LNCAP (cell line): ENCODE measurements at regions not wholly inside any gene's neighbourhood (a gene's known extent, or its start where the extent isn't known, plus 50 kb on each side); places are given as distances from the start of the nearest gene placed in this dataset.

ENCODE experiments used
- TF ChIP-seq, protein P1 (sequence below): fragments of 450-650 bp; IDR thresholded peaks from 2 replicates; pipeline ENCODE4 v1.5.1; 2017; ENCODE audit warnings: mild to moderate bottlenecking

DNA sequence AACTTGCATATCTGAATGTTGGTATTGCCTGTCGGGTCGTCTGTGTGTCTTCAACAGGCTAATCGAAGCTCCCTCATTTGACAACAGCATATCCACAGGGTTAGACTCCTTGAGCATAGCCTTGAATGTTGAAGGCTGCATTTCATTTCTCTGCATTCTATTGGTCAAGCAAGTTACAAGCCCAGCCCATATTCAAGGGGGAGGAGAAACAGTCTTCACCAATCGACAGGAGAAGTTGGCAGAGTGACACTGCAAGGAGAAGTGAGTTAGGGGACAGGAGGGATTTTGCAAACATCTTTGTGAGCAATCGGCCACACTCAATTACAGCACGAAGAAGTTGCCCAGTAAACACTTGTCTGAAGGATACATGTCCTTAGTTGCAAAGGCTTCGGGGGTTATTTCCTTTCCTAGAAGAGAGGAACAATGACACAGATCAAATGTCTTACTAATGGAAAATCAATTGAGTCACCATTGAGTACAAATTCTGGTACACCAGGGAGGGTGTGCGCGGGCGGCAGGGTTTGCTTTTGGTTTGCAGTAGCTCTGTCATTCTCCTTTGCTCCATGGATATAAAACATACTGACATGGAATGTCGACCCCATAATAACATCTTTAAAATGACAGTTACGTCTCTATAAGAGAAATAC is 60.6 kb upstream of the NT5E start:
- TF ChIP-seq, protein P1, sequence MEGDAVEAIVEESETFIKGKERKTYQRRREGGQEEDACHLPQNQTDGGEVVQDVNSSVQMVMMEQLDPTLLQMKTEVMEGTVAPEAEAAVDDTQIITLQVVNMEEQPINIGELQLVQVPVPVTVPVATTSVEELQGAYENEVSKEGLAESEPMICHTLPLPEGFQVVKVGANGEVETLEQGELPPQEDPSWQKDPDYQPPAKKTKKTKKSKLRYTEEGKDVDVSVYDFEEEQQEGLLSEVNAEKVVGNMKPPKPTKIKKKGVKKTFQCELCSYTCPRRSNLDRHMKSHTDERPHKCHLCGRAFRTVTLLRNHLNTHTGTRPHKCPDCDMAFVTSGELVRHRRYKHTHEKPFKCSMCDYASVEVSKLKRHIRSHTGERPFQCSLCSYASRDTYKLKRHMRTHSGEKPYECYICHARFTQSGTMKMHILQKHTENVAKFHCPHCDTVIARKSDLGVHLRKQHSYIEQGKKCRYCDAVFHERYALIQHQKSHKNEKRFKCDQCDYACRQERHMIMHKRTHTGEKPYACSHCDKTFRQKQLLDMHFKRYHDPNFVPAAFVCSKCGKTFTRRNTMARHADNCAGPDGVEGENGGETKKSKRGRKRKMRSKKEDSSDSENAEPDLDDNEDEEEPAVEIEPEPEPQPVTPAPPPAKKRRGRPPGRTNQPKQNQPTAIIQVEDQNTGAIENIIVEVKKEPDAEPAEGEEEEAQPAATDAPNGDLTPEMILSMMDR: no peak

DNA sequence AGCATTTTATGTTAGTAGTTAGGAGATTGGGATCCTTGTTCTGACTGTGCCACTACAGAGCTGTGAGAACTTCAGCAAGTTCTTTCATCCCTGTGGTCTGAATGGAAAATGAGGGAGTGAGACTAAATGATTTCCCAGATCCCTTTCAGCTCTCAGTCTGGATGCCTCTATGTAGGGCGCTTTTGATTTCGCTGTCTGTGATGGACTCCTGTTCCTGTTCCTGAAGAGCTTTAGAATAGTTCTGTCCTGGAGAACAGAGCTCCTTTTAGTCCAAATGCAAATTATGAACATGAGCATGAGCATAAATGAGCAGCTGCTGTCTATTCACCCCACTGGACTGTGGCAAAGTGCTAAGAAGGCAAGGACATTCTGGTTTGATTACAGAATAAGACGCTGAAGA is 61.4 kb upstream of the NT5E start:
- TF ChIP-seq, protein P1: no peak

DNA sequence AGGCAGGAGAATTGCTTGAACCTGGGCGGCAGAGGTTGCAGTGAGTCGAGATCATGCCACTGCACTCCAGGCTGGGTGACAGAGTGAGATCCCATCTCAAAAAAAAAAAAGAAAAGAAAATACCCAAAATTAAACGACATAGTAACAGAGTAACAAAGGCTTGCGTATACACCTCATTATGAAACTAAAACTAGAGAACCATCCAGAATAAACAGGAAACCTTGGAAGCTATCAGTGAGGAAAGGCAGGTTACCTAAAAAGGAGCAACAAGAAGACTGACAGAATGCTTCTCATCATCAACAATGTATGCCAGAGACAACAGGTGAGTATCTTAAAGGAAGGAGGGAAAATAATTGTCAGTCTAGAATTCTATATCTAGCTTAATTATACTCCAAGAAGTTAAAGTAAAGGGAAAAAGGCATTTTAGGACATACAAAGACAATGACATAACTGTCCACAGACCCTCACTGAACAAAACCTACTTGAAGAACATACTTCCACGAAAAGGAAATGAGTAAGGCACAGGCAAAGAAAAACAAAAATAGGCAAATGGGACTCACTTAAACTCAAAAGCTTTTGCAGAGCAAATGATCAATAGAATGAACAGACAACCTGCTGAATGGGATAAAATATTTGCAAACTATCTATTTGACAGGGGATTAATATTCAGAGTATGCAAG is 64.1 kb upstream of the NT5E start:
- TF ChIP-seq, protein P1: no peak

DNA sequence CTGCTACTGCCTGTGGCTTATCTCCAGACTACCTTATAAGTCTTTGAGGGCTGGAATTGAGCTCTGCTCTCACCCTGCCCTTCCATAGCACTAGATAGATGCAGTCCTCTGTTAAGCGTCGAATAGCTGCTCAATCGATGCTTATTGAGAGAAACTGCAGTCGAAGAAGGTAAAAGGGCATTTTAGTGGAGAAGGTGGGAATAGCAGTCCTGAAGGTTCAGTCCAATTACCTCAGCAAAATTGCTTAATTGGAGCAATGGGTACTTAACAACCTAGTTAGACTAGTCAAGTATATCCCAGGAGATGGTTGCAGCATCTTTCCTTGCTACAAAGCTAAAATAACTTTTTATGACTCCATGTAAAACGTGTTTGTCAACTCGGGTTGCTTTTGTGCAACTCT is 66.8 kb upstream of the NT5E start:
- TF ChIP-seq, protein P1: no peak

- TF ChIP-seq, protein P1: no peak
These were observed 67.3 kb upstream of the NT5E start for GRCh38 chr6:85382541-85382940.

GRCh38 chr6:85372915-85373270 is 77.0 kb upstream of the NT5E start:
- TF ChIP-seq, protein P1: no peak

GRCh38 chr6:85372188-85372914 is 77.5 kb upstream of the NT5E start:
- TF ChIP-seq, protein P1: peak; percentile 20; the same call in 1 of the 2 replicates
